SK-N-SH (cell line): ENCODE measurements at regions not wholly inside any gene's neighbourhood (a gene's known extent, or its start where the extent isn't known, plus 50 kb on each side); places are given as distances from the start of the nearest gene placed in this dataset.

Experiments
- CTCF ChIA-PET: fragments of 300-600, 350-600 bp; formaldehyde crosslinking; extraction: SDS; loops from one replicate; lab custom pipeline; 2021; lab: Yijun Ruan, JAX
- POLR2A ChIA-PET: fragments of 350-600 bp; sonication (Branson Sonifier 250); formaldehyde crosslinking; extraction: SDS; loops from one replicate; lab custom pipeline; 2020; ENCODE audit warnings: antibody characterized with exemption, inconsistent platforms; lab: Yijun Ruan, JAX
- DNase-seq: peaks from one replicate; pipeline ENCODE4 v3.0.0; 2012
- H2AFZ ChIP-seq: fragments of 200-600 bp; sonication (generic); 2 replicates; pipeline ENCODE4 v1.8.1; 2016; ENCODE audit warnings: antibody characterized with exemption, mild to moderate bottlenecking, low read depth
- H3F3A ChIP-seq: fragments of 200-600 bp; sonication (generic); replicated peaks from 2 replicates; pipeline ENCODE3; 2016; ENCODE audit warnings: antibody characterized with exemption, mild to moderate bottlenecking; ENCODE audit not compliant: insufficient read depth
- H3K27ac ChIP-seq, 2 experiments: fragments of 200-500 bp in 1 of 2; fragments of 200-600 bp in 1 of 2; sonication (Bioruptor generic) in 1 of 2; sonication (generic), shearing (Covaris generic) in 1 of 2; 2 replicates each; pipeline versions ENCODE4 v1.5.1 to v1.6.1; 2014 to 2016; ENCODE audit warnings: low read depth in 2 of 2, inconsistent platforms in 1 of 2, low read length in 1 of 2, mild to moderate bottlenecking in 1 of 2, mixed read lengths in 1 of 2
- H3K27me3 ChIP-seq: fragments of 200-600 bp; sonication (generic), shearing (Covaris generic); 2 replicates; pipeline ENCODE4 v1.6.1; 2016; ENCODE audit warnings: mixed run types; ENCODE audit not compliant: insufficient read depth
- H3K36me3 ChIP-seq, 2 experiments: fragments of 200-500 bp in 1 of 2; fragments of 200-600 bp in 1 of 2; sonication (Bioruptor generic) in 1 of 2; sonication (generic) in 1 of 2; replicated peaks in 1 of 2; 2 replicates each; pipeline versions ENCODE3 to v1.5.1; 2014 to 2016; ENCODE audit warnings: low read length in 1 of 2, mild to moderate bottlenecking in 1 of 2; ENCODE audit not compliant: insufficient read depth in 2 of 2, control insufficient read depth in 1 of 2
- H3K4me1 ChIP-seq, 2 experiments: fragments of 200-500 bp in 1 of 2; fragments of 200-600 bp in 1 of 2; sonication (Bioruptor generic) in 1 of 2; sonication (generic), shearing (Covaris generic) in 1 of 2; 2 replicates each; pipeline versions ENCODE4 v1.5.1 to v1.6.1; 2014 to 2016; ENCODE audit warnings: low read depth in 1 of 2, low read length in 1 of 2, mixed run types in 1 of 2; ENCODE audit not compliant: insufficient read depth in 2 of 2, control insufficient read depth in 1 of 2
- H3K4me2 ChIP-seq: fragments of 200-600 bp; sonication (generic), shearing (Covaris generic); 2 replicates; pipeline ENCODE4 v1.6.1; 2017; ENCODE audit warnings: mixed run types
- H3K4me3 ChIP-seq, 2 experiments: fragments of 200-500 bp in 1 of 2; fragments of 200-600 bp in 1 of 2; sonication (Bioruptor generic) in 1 of 2; sonication (generic), shearing (Covaris generic) in 1 of 2; 2 replicates each; pipeline versions ENCODE4 v1.5.1 to v1.8.1; 2014 to 2016; ENCODE audit warnings: low read depth in 2 of 2, inconsistent platforms in 1 of 2, low read length in 1 of 2, mild to moderate bottlenecking in 1 of 2, mixed read lengths in 1 of 2, moderate library complexity in 1 of 2
- H3K79me2 ChIP-seq: fragments of 200-600 bp; sonication (generic); 2 replicates; pipeline ENCODE4 v1.8.1; 2017; ENCODE audit warnings: mild to moderate bottlenecking; ENCODE audit not compliant: insufficient read depth
- H3K9ac ChIP-seq: fragments of 200-600 bp; sonication (generic); 2 replicates; pipeline ENCODE4 v1.6.1; 2017; ENCODE audit warnings: mixed run types
- H3K9me2 ChIP-seq: fragments of 200-600 bp; sonication (generic); 2 replicates; pipeline ENCODE4 v1.6.1; 2017; ENCODE audit warnings: mixed run types
- H3K9me3 ChIP-seq: fragments of 200-600 bp; sonication (generic); 2 replicates; pipeline ENCODE4 v1.6.1; 2017; ENCODE audit warnings: mixed run types, mild to moderate bottlenecking, moderate library complexity
- H4K20me1 ChIP-seq: fragments of 200-600 bp; sonication (generic); 2 replicates; pipeline ENCODE4 v1.6.1; 2017; ENCODE audit warnings: mild to moderate bottlenecking, mixed run types; ENCODE audit not compliant: insufficient read depth
- ELF1 ChIP-seq: IDR thresholded peaks from 2 replicates; pipeline ENCODE4 v1.4.0; 2012
- FOSL2 ChIP-seq: IDR thresholded peaks from 2 replicates; pipeline ENCODE4 v1.4.0; 2012; ENCODE audit warnings: low read depth, mild to moderate bottlenecking, moderate library complexity, borderline replicate concordance
- FOXJ3 ChIP-seq: sonication (generic); formaldehyde crosslinking; IDR thresholded peaks from 2 replicates; pipeline ENCODE4 v1.5.1; 2020; ENCODE audit warnings: mild to moderate bottlenecking, missing genetic modification reagents
- FOXM1 ChIP-seq: IDR thresholded peaks from 2 replicates; pipeline ENCODE4 v1.4.0; 2012; ENCODE audit warnings: low read depth, mild to moderate bottlenecking
- GABPA ChIP-seq: IDR thresholded peaks from 2 replicates; pipeline ENCODE4 v1.4.0; 2012; ENCODE audit warnings: low read depth, mild to moderate bottlenecking
- IRF3 ChIP-seq: fragments of 150-350 bp; IDR thresholded peaks from 2 replicates; pipeline ENCODE4 v1.6.1; 2016; ENCODE audit warnings: mild to moderate bottlenecking, low read depth, low read length
- JUND ChIP-seq: IDR thresholded peaks from 2 replicates; pipeline ENCODE4 v1.4.0; 2012
- MEF2A ChIP-seq: IDR thresholded peaks from 2 replicates; pipeline ENCODE4 v1.4.0; 2012; ENCODE audit warnings: low read depth, borderline replicate concordance
- NFIC ChIP-seq: IDR thresholded peaks from 2 replicates; pipeline ENCODE4 v1.4.0; 2012; ENCODE audit warnings: borderline replicate concordance
- NRF1 ChIP-seq: IDR thresholded peaks from 2 replicates; pipeline ENCODE4 v1.6.1; 2012; ENCODE audit warnings: low read depth, mild to moderate bottlenecking, low read length
- RAD21 ChIP-seq: IDR thresholded peaks from 2 replicates; pipeline ENCODE4 v1.6.1; 2012; ENCODE audit warnings: mild to moderate bottlenecking, low read length
- RCOR1 ChIP-seq: fragments of 150-350 bp; IDR thresholded peaks from 2 replicates; pipeline ENCODE4 v1.6.1; 2017; ENCODE audit warnings: antibody characterized with exemption, low read length
- RFX5 ChIP-seq: IDR thresholded peaks from 2 replicates; pipeline ENCODE4 v1.6.1; 2012; ENCODE audit warnings: mild to moderate bottlenecking, improper control_type of control experiment, low read length
- SIN3A ChIP-seq: IDR thresholded peaks from 2 replicates; pipeline ENCODE4 v1.6.1; 2012; ENCODE audit warnings: low read depth, mild to moderate bottlenecking, low read length, moderate library complexity, borderline replicate concordance
- SMC3 ChIP-seq: IDR thresholded peaks from 2 replicates; pipeline ENCODE4 v1.6.1; 2012; ENCODE audit warnings: low read depth, low read length, improper control_type of control experiment
- TCF12 ChIP-seq: IDR thresholded peaks from 2 replicates; pipeline ENCODE4 v1.4.0; 2012
- TEAD4 ChIP-seq: IDR thresholded peaks from 2 replicates; pipeline ENCODE4 v1.4.0; 2012; ENCODE audit warnings: mild to moderate bottlenecking, borderline replicate concordance; ENCODE audit not compliant: insufficient read depth
- USF1 ChIP-seq: IDR thresholded peaks from 2 replicates; pipeline ENCODE4 v1.4.0; 2012; ENCODE audit warnings: low read depth, borderline replicate concordance
- USF2 ChIP-seq: fragments of 150-350 bp; IDR thresholded peaks from 2 replicates; pipeline ENCODE4 v1.6.1; 2017; ENCODE audit warnings: antibody characterized with exemption, low read length, low read depth, borderline replicate concordance
- YY1 ChIP-seq: IDR thresholded peaks from 2 replicates; pipeline ENCODE4 v1.4.0; 2012; ENCODE audit warnings: low read depth, mild to moderate bottlenecking
- WGBS: methylation state at CpG from one replicate; pipeline ENCODE4 v1.1.6; 2017; ENCODE audit warnings: low lambda C conversion rate; 5-methylcytosine and 5-hydroxymethylcytosine counted together
- TF ChIP-seq, protein P1 (sequence below): IDR thresholded peaks from 2 replicates; pipeline ENCODE4; 2012
- TF ChIP-seq, protein P2 (sequence below): IDR thresholded peaks from 2 replicates; pipeline ENCODE4 v1.4.0; 2012; ENCODE audit warnings: low read depth

DNA sequence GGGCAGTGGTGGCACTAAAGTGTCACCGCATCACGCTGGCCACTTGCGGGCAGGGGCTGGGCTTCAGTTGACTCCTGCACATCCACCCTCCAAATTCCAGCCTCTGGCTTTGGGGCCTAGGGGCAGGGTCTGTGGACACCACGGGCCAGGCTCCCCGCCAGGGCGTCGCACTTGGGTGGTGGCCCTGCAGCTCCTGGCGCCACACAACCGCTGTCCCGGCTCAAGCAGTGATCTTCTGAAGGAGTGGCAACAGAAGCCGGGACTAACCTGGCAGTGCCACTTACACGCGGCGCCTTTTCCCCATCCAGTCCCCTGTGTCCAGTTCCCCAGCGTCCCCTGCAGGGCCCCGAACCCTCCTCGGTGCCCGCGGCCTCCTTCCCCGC is 134.3 kb upstream of the ZNF92 start:
- H3K9me3 ChIP-seq: no peaks in the 10 kb centered on the region
- no peaks in the 10 kb centered on the region for H3F3A ChIP-seq
- H3K79me2 ChIP-seq: no peaks in the 10 kb centered on the region
- TF ChIP-seq SIN3A (no peak), NFIC (no peak), ELF1 (no peak), FOSL2 (no peak), MEF2A (no peak), RFX5 (no peak), RCOR1 (no peak), TCF12 (no peak), SMC3 (no peak), JUND (no peak), RAD21 (no peak), GABPA (no peak), USF2 (no peak)
- TF ChIP-seq, protein P1, sequence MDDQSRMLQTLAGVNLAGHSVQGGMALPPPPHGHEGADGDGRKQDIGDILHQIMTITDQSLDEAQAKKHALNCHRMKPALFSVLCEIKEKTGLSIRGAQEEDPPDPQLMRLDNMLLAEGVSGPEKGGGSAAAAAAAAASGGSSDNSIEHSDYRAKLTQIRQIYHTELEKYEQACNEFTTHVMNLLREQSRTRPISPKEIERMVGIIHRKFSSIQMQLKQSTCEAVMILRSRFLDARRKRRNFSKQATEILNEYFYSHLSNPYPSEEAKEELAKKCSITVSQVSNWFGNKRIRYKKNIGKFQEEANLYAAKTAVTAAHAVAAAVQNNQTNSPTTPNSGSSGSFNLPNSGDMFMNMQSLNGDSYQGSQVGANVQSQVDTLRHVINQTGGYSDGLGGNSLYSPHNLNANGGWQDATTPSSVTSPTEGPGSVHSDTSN: no peak
- TF ChIP-seq, protein P2, sequence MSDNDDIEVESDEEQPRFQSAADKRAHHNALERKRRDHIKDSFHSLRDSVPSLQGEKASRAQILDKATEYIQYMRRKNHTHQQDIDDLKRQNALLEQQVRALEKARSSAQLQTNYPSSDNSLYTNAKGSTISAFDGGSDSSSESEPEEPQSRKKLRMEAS: no peak
- TF ChIP-seq, all 33 proteins: peak for 0
- peak overlapping the region; percentile 57 to 75 for H3K4me3 ChIP-seq
- H3K9ac ChIP-seq: peak overlapping the region; percentile 20; the same call in 1 of the 2 replicates
- CTCF ChIA-PET: interaction anchor here (1.0 to 5.2 kb wide), 4 partner anchors 10 to 68 kb away, joined by 3 to 32 read pairs (median 4); no protein-coding TSS in a partner anchor
- no peaks in the 10 kb centered on the region for H3K9me2 ChIP-seq
- H3K4me2 ChIP-seq: peak overlapping the region; percentile 83
- H4K20me1 ChIP-seq: no peaks in the 10 kb centered on the region
- peak overlapping the region in 1 of 2 experiments; percentile 53; a peak in 1 of 4 replicates for H3K27ac ChIP-seq
- H3K27me3 ChIP-seq: peaks cover 6% of the 10 kb centered on the region; the same call in 1 of the 2 replicates
- H3K4me1 ChIP-seq: peaks cover 0 to 23% of the 10 kb centered on the region in 2 experiments; a peak in 2 of 4 replicates
- WGBS: 36% methylated on average over 17 of the region's 20 CpGs
- peak overlapping the region; percentile 73; the same call in 1 of the 2 replicates for H2AFZ ChIP-seq
- POLR2A ChIA-PET: no interaction called here
- H3K36me3 ChIP-seq: no peaks in the 10 kb centered on the region
- no peak for DNase-seq

DNA sequence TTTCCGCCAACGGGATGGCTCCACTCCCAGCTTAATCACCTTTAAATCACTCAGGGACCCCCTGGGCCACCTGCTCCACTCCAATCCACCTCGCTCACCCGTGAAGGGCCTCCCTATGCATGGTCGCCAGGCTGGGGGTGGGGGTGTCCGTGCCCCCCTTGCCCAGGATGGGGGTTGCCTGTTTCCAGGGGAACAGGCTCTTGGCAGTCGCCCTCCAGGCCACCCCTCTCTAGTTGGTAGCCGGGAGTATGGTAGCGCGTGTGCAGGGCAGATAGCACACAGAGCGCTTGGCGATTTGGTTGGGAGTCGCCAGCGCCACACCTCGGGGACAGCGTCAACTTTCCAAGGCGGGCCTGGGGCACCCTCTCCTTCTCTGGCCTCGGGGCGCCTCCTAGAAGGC is 134.9 kb upstream of the ZNF92 start:
- Histone ChIP-seq H3F3A (no peaks in the 10 kb centered on the region), H3K27ac (no peak overlapping the region), H4K20me1 (no peaks in the 10 kb centered on the region), H3K4me3 (0 out of 4 replicates have a peak overlapping the region, but pooled peaks of 1 of the 2 experiments have one; percentile 75), H3K9me3 (no peaks in the 10 kb centered on the region), H3K9me2 (no peaks in the 10 kb centered on the region), H3K79me2 (no peaks in the 10 kb centered on the region), H3K36me3 (no peaks in the 10 kb centered on the region), H3K4me1 (peaks cover 0 to 23% of the 10 kb centered on the region in 2 experiments; a peak in 2 of 4 replicates), H3K9ac (no peak overlapping the region), H2AFZ (no peak overlapping the region), H3K4me2 (no peak overlapping the region), H3K27me3 (peaks cover 6% of the 10 kb centered on the region; the same call in 1 of the 2 replicates)
- CTCF ChIA-PET: interaction anchor here (1.0 to 5.2 kb wide), 4 partner anchors 11 to 69 kb away, joined by 3 to 32 read pairs (median 4); no protein-coding TSS in a partner anchor
- POLR2A ChIA-PET: no interaction called here
- 92% methylated on average over 14 of the region's 19 CpGs for WGBS
- peak; percentile 29 for DNase-seq
- no peak for TF ChIP-seq SIN3A
- TF ChIP-seq ELF1: no peak
- no peak for TF ChIP-seq YY1
- no peak for TF ChIP-seq FOXM1
- TF ChIP-seq TEAD4: no peak
- TF ChIP-seq GABPA: no peak
- no peak for TF ChIP-seq USF1
- no peak for TF ChIP-seq FOXJ3 (CRISPR knock-in tag)
- TF ChIP-seq USF2: no peak
- no peak for TF ChIP-seq IRF3
- no peak for TF ChIP-seq JUND
- no peak for TF ChIP-seq NRF1
- TF ChIP-seq NFIC: no peak
- TF ChIP-seq, protein P2: no peak
